Frontal cortex (tissue), 3 donors: ENCODE measurements at regions not wholly inside any gene's neighbourhood (a gene's known extent, or its start where the extent isn't known, plus 50 kb on each side); places are given as distances from the start of the nearest gene placed in this dataset.

ENCODE experiments used
- DNase-seq, 2 donors: peaks; one replicate each; pipeline ENCODE4 v3.0.0; 2012; ENCODE audit warnings: low spot score in 2 of 2
- FAIRE-seq: peaks from 2 replicates; lab custom pipeline; 2012; peaks lifted over from hg19 to GRCh38; lab: Jason Lieb, UNC
- donor health status: control.
- donor health status: control.
- donor health status: control.

GRCh38 chr6:19297880-19298279 lies 539.3 kb upstream of the ID4 start:
- DNase-seq (no peak), FAIRE-seq (no peak)

DNA sequence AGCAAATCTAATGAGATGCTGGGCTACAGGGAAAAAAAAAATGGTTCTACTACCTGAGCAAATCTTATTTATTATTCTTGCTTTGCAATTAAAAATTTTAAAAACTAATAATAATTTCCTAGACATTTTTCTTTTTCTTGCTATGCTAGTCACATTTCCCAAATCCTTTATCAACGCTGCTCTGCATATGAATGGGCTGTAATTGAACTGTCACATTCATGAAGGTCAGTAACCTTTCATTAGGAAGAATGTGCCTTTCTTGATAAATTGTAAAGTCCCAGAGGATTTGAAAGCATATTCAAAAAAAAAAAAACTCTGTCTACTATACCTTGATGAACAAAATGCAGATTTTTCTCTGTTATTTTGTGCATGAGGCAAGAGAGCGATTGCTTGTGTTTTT lies 538.7 kb upstream of the ID4 start:
- no peak for FAIRE-seq
- no peak for DNase-seq

DNA sequence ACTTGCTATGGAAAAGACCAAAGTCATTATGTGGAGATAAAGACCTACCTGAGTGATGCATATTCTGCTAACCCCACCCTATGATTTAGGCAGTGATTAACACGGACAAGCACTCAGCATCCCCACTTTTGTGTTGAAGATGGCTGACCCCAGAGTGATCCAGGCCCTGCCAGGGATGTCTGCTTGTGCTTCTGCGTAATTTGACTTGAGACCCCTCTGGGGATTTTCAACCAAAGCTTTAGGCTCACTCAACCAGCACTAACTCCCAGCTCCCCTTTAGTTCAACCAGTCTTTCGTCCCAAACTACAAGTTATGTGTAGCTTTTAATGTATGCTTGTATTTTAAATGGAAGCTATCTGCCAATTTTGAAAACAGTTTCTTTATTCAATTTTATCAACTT lies 538.0 kb upstream of the ID4 start:
- no peak for FAIRE-seq
- no peak for DNase-seq

GRCh38 chr6:19301980-19302379 lies 535.2 kb upstream of the ID4 start:
- DNase-seq: no peak
- FAIRE-seq: no peak

DNA sequence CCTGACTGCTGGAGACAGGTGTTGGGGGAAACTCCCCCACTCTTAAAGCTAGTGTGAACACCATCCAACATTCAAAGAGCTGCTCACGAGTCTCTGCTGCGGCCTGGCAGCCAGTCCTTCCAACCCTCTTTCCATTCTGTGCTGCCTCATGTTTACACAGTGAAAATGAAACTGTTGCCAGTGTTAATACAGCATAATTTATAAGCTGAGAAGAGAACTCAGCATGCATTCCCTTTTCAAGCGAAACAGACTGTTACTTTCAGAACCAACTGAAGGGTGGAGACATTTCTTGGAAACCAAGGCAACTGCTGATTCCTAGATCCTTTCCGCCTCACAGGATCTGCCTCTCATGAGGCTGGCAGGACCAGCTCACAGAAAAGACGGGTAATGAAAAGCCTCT lies 533.8 kb upstream of the ID4 start:
- FAIRE-seq: no peak

DNA sequence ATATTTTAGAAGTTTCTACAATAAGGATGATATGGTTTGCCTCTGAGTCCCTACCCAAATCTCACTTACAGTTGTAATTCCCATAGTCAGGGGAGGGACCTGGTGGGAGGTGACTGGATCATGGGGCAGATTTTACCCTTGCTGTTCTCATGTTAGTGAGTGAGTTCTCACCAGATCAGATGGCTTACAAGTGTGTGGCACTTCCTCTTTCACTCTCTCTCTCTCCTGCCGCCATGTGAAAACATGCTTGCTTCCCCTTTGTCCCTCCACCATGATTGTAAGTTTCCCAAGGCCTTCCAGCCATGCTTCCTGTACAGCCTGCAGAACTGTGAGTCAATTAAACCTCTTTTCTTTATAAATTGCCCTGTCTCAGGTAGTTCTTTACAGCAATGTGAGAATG lies 527.5 kb upstream of the ID4 start:
- DNase-seq (no peak), FAIRE-seq (no peak)

More for the DNA sequence above, 533.8 kb upstream of the ID4 start:
- no peak for DNase-seq

GRCh38 chr6:19311786-19312185 lies 525.4 kb upstream of the ID4 start:
- FAIRE-seq (no peak), DNase-seq (no peak)

DNA sequence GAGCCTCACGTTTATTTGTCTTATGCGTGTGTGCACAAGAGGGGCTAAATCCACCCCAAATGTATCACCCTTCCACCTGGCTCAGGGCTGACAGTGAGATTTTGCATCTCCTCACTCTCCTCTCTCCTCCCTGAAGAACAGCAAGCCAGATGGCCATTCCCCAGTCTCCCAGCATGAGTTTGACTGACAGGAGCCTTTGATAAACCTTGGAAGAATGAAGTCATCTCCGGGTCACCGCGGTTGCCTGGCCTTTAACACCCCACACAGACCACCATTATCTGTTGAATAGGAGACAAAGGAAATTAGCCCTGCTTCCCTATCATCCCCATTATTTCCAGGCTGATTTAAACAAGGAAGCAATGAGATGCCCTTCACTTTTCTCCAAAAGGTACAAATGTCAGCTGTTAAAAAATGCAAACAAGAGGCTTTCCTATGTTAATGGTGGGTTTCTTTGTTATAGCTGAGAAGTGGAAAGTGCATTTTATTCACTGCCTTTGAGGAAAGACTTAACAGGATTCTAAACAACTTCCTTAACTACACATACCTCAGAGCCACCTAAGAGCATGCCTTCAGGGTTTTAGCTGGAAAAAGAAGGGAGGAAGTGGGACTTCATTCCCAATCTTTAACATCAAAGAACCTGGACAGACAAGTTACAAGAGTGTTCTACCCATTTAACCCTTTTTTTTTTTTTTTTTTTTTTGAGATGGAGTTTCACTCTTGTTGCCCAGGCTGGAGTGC lies 524.8 kb upstream of the ID4 start:
- DNase-seq (no peak), FAIRE-seq (no peak)

- FAIRE-seq (no peak), DNase-seq (no peak)
Observed at GRCh38 chr6:19317431-19317986, 519.7 kb upstream of the ID4 start.

DNA sequence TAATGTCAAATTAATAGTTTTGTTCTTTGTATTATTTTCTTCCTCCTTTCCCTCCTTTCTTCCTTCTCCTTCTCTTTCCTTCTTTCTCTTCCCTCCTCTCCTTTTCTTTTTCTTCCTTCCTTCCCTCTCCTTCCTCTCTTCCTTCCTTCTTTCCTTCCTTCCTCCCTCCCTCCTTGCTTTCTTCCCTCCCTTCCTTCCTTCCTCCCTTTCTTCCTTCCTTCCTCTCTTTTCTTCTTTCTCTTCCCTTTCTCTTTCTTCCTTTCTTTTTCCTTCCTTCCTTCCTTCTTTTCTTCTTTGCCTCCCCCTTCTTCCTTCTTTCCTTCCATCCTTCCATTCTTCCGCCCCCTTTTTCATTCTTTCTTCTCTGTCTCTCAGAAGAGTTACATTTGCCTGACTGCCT lies 518.2 kb upstream of the ID4 start:
- no peak for FAIRE-seq

DNA sequence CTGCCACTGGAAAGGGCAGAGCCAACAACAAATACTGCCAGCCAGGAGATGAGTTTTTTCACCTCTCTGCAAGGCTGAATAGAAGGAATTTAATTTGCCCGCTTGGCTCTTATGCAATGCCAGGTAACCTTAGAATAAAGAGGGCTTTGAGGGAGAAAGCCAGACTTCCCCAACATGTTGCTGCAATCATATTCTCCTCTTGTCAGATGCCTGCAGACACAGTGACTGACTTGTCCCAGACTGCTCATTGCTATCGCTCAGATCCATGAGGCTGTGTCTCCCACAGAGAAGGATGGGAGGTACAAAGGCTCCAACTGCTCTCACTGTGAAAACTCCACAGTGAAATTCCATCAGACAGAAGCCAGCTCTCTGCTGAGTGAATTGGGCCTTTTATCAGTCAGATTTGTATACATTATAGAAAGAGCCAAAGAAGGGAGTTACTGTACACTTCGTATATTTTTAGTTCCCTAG lies 517.0 kb upstream of the ID4 start:
- no peak for FAIRE-seq
- DNase-seq: no peak

More for the DNA sequence above, 518.2 kb upstream of the ID4 start:
- DNase-seq: no peak

DNA sequence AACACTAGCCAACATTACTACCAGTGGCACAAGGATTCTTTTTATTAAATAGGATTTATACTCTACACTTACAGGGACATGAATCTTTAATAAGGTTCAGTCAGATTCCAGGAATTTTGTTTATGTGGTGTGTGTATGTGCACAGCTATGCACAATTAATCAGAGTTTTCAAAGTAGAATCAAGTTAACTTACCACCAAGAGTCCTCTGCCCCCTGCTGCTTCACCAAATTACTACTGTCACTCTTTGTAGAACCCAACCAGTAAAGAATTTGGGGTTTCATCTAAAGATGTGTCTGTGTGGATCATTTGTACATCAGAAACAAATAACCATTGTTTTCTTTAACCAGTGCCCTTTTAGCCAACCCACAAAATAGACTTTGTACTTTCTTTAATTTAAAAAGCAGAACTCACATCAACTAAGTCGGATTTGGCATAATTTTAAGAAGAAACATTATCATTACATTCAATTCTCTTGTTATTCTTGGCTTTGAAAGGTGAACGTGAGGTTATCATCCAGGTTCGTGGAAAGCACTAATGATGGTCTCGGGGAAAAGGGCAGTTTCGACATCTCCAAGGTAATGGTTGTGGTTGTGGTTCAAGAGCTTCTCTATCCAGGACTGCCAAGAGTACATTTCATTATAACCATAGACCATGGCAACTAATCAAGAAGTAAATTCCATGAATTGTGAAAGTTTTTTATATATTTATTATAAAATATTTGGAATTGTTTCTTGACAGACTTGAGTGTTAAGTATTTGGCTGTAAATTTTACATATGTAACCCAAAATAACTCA lies 514.3 kb upstream of the ID4 start:
- DNase-seq: no peak
- FAIRE-seq: no peak

DNA sequence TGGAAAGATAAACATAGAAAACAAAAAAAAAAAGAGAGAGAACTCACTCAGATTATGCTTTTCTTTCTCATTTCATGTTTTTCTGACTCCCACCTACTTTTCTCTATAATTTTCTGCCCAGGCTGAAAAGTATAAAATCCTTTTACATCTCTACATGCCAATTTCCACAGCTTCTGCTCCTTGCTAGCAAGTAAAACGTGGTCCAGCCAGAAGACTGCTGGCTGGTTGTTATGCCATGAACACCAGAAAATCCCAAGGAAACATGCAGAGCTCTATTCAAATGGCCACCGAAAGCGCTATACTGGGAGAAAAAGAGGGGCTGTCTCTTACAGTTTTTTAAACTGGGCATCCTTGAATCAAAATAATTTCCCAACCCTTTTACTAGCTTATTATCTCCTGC lies 512.8 kb upstream of the ID4 start:
- DNase-seq (no peak), FAIRE-seq (no peak)

GRCh38 chr6:19325335-19325789 lies 511.8 kb upstream of the ID4 start:
- FAIRE-seq (no peak), DNase-seq (no peak)

- FAIRE-seq (no peak), DNase-seq (no peak)
Observed at GRCh38 chr6:19327241-19327640, 509.9 kb upstream of the ID4 start.

DNA sequence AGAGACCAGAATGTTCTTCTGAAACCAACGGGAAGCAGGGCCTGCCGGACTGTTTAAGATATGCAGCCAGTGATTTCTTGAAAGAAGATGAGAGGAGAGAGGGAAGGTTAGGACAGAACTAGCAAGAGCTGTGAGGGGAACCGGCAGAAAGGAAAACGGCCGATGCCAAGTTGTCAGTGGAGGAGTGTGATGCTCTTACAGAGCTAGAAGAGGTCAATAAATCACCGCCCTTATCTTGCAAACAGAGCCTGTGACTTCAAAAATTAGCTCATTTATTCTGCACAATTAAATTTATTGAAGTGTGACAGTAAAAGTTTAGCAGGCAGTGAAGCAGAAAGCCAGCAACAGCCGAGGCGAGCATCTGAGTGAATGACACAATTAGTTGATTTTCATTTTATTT lies 509.5 kb upstream of the ID4 start:
- no peak for FAIRE-seq

GRCh38 chr6:19329078-19329477 lies 508.1 kb upstream of the ID4 start:
- FAIRE-seq (no peak), DNase-seq (no peak)

More for the DNA sequence above, 509.5 kb upstream of the ID4 start:
- no peak for DNase-seq

GRCh38 chr6:19331089-19331488 lies 506.1 kb upstream of the ID4 start:
- no peak for DNase-seq
- no peak for FAIRE-seq

DNA sequence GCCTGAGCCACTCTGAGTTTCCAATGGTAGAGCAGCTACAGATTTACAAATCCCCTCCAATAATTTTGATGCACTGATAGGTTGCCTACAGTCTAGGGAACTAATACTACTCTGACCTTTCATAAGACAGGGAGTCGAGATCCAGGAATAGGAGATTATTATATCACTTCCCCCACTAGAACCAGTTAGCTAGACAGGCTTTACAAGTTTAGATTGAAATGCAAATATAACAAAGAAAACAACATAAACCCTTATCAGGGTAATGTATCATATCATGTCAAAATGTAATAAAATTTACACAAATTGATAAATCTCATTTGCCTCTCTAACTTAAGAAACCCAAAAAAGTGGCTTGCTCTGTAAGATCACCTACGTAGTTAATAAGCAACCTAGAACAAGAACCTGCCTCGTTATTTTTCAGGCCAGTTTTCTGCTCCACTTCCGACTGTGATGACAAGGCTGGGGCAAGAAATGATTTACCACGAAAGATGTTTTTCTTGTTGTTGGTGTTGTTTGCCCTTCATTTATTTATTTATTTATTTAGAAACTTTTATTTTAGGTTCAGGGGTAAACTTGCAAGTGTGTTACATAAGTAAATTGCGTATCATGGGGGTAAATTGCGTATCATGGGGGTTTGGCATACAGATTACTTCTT lies 504.2 kb upstream of the ID4 start:
- FAIRE-seq: no peak
- no peak for DNase-seq

GRCh38 chr6:19333936-19334335 lies 503.2 kb upstream of the ID4 start:
- DNase-seq: no peak
- no peak for FAIRE-seq
